Mesenchymal stem cell (in vitro differentiated cells and primary cell): ENCODE measurements at regions not wholly inside any gene's neighbourhood (a gene's known extent, or its start where the extent isn't known, plus 50 kb on each side); places are given as distances from the start of the nearest gene placed in this dataset.

Experiments used
- DNase-seq: peaks from one replicate; pipeline ENCODE4 v3.0.0-alpha.2; 2013
- H2AFZ ChIP-seq: one replicate; pipeline ENCODE4 v1.6.1; 2013; ENCODE audit warnings: low read depth, mild to moderate bottlenecking, control low read depth, inconsistent platforms, low read length, moderate library complexity
- H2AK5ac ChIP-seq: 2 replicates; pipeline ENCODE4 v1.6.1; 2013; ENCODE audit warnings: low read length, moderate library complexity, mild to moderate bottlenecking, inconsistent platforms; ENCODE audit not compliant: severe bottlenecking
- H2BK120ac ChIP-seq: one replicate; pipeline ENCODE4 v1.6.1; 2013; ENCODE audit warnings: low read depth, mild to moderate bottlenecking, inconsistent platforms, low read length, moderate library complexity
- H2BK12ac ChIP-seq, 2 experiments: one replicate each; pipeline ENCODE4 v1.6.1; 2013; ENCODE audit warnings: inconsistent platforms in 2 of 2, low read length in 2 of 2, mild to moderate bottlenecking in 2 of 2, moderate library complexity in 2 of 2, control low read depth in 1 of 2
- H2BK15ac ChIP-seq: one replicate; pipeline ENCODE4 v1.6.1; 2013; ENCODE audit warnings: mild to moderate bottlenecking, low read depth, inconsistent platforms; ENCODE audit not compliant: poor library complexity, severe bottlenecking
- H2BK5ac ChIP-seq: 2 replicates; pipeline ENCODE4 v1.6.1; 2013; ENCODE audit warnings: low read depth, mild to moderate bottlenecking, low read length, control low read depth, inconsistent platforms; ENCODE audit not compliant: poor library complexity, severe bottlenecking
- H3K14ac ChIP-seq, 2 experiments: one replicate each; pipeline ENCODE4 v1.6.1; 2013; ENCODE audit warnings: inconsistent platforms in 2 of 2, low read length in 2 of 2, control low read depth in 1 of 2, mild to moderate bottlenecking in 1 of 2, moderate library complexity in 1 of 2
- H3K18ac ChIP-seq, 2 experiments: one replicate each; pipeline ENCODE4 v1.6.1; 2013; ENCODE audit warnings: inconsistent platforms in 2 of 2, low read length in 2 of 2, control low read depth in 1 of 2, low read depth in 1 of 2, mild to moderate bottlenecking in 1 of 2
- H3K23ac ChIP-seq, 2 experiments: one replicate each; pipeline ENCODE4 v1.6.1; 2013; ENCODE audit warnings: inconsistent platforms in 2 of 2, low read length in 2 of 2, mild to moderate bottlenecking in 2 of 2, moderate library complexity in 2 of 2, control low read depth in 1 of 2
- H3K27ac ChIP-seq: 2 replicates; pipeline ENCODE4 v1.5.1; 2013; ENCODE audit warnings: mild to moderate bottlenecking, moderate library complexity, low read length, control low read depth, inconsistent platforms; ENCODE audit not compliant: poor library complexity, severe bottlenecking
- H3K27me3 ChIP-seq, 2 experiments: 2 replicates each; pipeline versions ENCODE4 v1.6.1 to v1.7.0; 2013; ENCODE audit warnings: low read length in 2 of 2, mild to moderate bottlenecking in 2 of 2, moderate library complexity in 2 of 2, control low read depth in 1 of 2, inconsistent platforms in 1 of 2; ENCODE audit not compliant: control insufficient read depth in 1 of 2, insufficient read depth in 1 of 2
- H3K36me3 ChIP-seq, 2 experiments: 2 replicates each; pipeline versions ENCODE4 v1.6.1 to v1.7.0; 2013; ENCODE audit warnings: low read length in 2 of 2, control low read depth in 1 of 2, inconsistent platforms in 1 of 2, low read depth in 1 of 2, mild to moderate bottlenecking in 1 of 2; ENCODE audit not compliant: insufficient read depth in 2 of 2, control insufficient read depth in 1 of 2
- H3K4ac ChIP-seq, 2 experiments: one replicate each; pipeline ENCODE4 v1.6.1; 2013; ENCODE audit warnings: inconsistent platforms in 2 of 2, low read length in 2 of 2, mild to moderate bottlenecking in 2 of 2, moderate library complexity in 2 of 2, control low read depth in 1 of 2, low read depth in 1 of 2
- H3K4me1 ChIP-seq: 2 replicates; pipeline ENCODE4 v1.6.1; 2013; ENCODE audit warnings: low read depth, low read length, control low read depth; ENCODE audit not compliant: control insufficient read depth, insufficient read depth
- H3K4me2 ChIP-seq: 2 replicates; pipeline ENCODE4 v1.6.1; 2013; ENCODE audit warnings: low read length, mild to moderate bottlenecking, inconsistent platforms; ENCODE audit not compliant: poor library complexity, severe bottlenecking
- H3K4me3 ChIP-seq, 2 experiments: 2 replicates each; pipeline versions ENCODE4 v1.5.1 to v1.7.0; 2013; ENCODE audit warnings: low read length in 2 of 2, mild to moderate bottlenecking in 2 of 2, control low read depth in 1 of 2, low read depth in 1 of 2; ENCODE audit not compliant: insufficient read depth in 1 of 2
- H3K79me1 ChIP-seq: replicated peaks from 2 replicates; pipeline ENCODE4 v1.6.1; 2013; ENCODE audit warnings: mild to moderate bottlenecking, control low read depth, low read length, inconsistent platforms; ENCODE audit not compliant: poor library complexity, severe bottlenecking
- H3K9ac ChIP-seq: 2 replicates; pipeline ENCODE4 v1.7.0; 2013; ENCODE audit warnings: mild to moderate bottlenecking, low read length, moderate library complexity
- H3K9me3 ChIP-seq: 2 replicates; pipeline ENCODE4 v1.7.0; 2013; ENCODE audit warnings: mild to moderate bottlenecking, low read length; ENCODE audit not compliant: control insufficient read depth
- H4K8ac ChIP-seq: one replicate; pipeline ENCODE4 v1.6.1; 2013; ENCODE audit warnings: inconsistent platforms, mild to moderate bottlenecking, low read length, moderate library complexity
- H4K91ac ChIP-seq: one replicate; pipeline ENCODE4 v1.6.1; 2013; ENCODE audit warnings: mild to moderate bottlenecking, low read length, inconsistent platforms
- WGBS: methylation state at CpG from one replicate; pipeline ENCODE4 v1.1.7; 2013; ENCODE audit warnings: mixed read lengths; 5-methylcytosine and 5-hydroxymethylcytosine counted together

GRCh38 chr2:76204048-76204447, 493.3 kb upstream of the GCFC2 start:
- no peaks in the 10 kb centered on the region for H3K4me1 ChIP-seq
- WGBS = 82% methylated on average over 2 of the region's 2 CpGs
- H4K91ac ChIP-seq = no peak overlapping the region
- H2AK5ac ChIP-seq = no peak overlapping the region
- no peak overlapping the region for H3K23ac ChIP-seq
- H2BK15ac ChIP-seq = no peak overlapping the region
- no peak overlapping the region for H3K4ac ChIP-seq
- H3K36me3 ChIP-seq = no peaks in the 10 kb centered on the region
- H3K27me3 ChIP-seq = no peaks in the 10 kb centered on the region
- no peak overlapping the region for H3K18ac ChIP-seq
- H3K4me3 ChIP-seq = no peak overlapping the region
- H3K14ac ChIP-seq = no peak overlapping the region
- no peak overlapping the region for H3K4me2 ChIP-seq
- H2BK12ac ChIP-seq = no peak overlapping the region
- H2BK5ac ChIP-seq = no peak overlapping the region
- H3K9ac ChIP-seq = no peak overlapping the region
- H4K8ac ChIP-seq = no peak overlapping the region
- H3K27ac ChIP-seq = no peak overlapping the region
- H2BK120ac ChIP-seq = no peak overlapping the region
- H3K79me1 ChIP-seq = no peaks in the 10 kb centered on the region
- H3K9me3 ChIP-seq = no peaks in the 10 kb centered on the region
- H2AFZ ChIP-seq = no peak overlapping the region
- DNase-seq = no peak

GRCh38 chr2:76202866-76203265, 492.2 kb upstream of the GCFC2 start:
- Histone ChIP-seq H2BK5ac (no peak overlapping the region), H2BK12ac (no peak overlapping the region)

GRCh38 chr2:76197842-76198448, 487.2 kb upstream of the GCFC2 start:
- no peak overlapping the region for H3K4ac ChIP-seq
- no peaks in the 10 kb centered on the region for H3K4me1 ChIP-seq
- WGBS = 20% methylated on average over 6 of the region's 7 CpGs
- no peak overlapping the region for H3K4me3 ChIP-seq
- H2AFZ ChIP-seq = no peak overlapping the region
- no peak overlapping the region for H2BK15ac ChIP-seq
- H3K4me2 ChIP-seq = peak overlapping the region; percentile 22
- no peak overlapping the region for H3K9ac ChIP-seq
- no peak overlapping the region for H3K23ac ChIP-seq
- H3K9me3 ChIP-seq = no peaks in the 10 kb centered on the region
- no peaks in the 10 kb centered on the region for H3K79me1 ChIP-seq
- no peaks in the 10 kb centered on the region for H3K36me3 ChIP-seq
- H3K27me3 ChIP-seq = no peaks in the 10 kb centered on the region
- no peak overlapping the region for H3K18ac ChIP-seq
- no peak overlapping the region for H3K14ac ChIP-seq
- H2BK120ac ChIP-seq = no peak overlapping the region
- H2BK5ac ChIP-seq = no peak overlapping the region
- DNase-seq = peak; percentile 77
- H3K27ac ChIP-seq = no peak overlapping the region
- no peak overlapping the region for H4K91ac ChIP-seq
- no peak overlapping the region for H2BK12ac ChIP-seq
- H2AK5ac ChIP-seq = no peak overlapping the region
- no peak overlapping the region for H4K8ac ChIP-seq

More at GRCh38 chr2:76202866-76203265, 492.2 kb upstream of the GCFC2 start:
- no peak overlapping the region for H2BK120ac ChIP-seq
- H3K9ac ChIP-seq = no peak overlapping the region
- no peak overlapping the region for H2AK5ac ChIP-seq
- H3K27me3 ChIP-seq = no peaks in the 10 kb centered on the region
- no peak overlapping the region for H3K18ac ChIP-seq
- no peak overlapping the region for H2AFZ ChIP-seq
- 91% methylated on average over 2 of the region's 2 CpGs for WGBS
- H3K36me3 ChIP-seq = no peaks in the 10 kb centered on the region
- no peaks in the 10 kb centered on the region for H3K79me1 ChIP-seq
- H4K8ac ChIP-seq = no peak overlapping the region
- no peak overlapping the region for H3K23ac ChIP-seq
- no peak overlapping the region for H3K27ac ChIP-seq
- no peaks in the 10 kb centered on the region for H3K4me1 ChIP-seq
- no peak overlapping the region for H3K4me3 ChIP-seq
- DNase-seq = no peak
- no peak overlapping the region for H3K4ac ChIP-seq
- H3K4me2 ChIP-seq = no peak overlapping the region
- no peak overlapping the region for H4K91ac ChIP-seq
- H2BK15ac ChIP-seq = no peak overlapping the region
- H3K9me3 ChIP-seq = no peaks in the 10 kb centered on the region
- H3K14ac ChIP-seq = no peak overlapping the region

GRCh38 chr2:76197428-76197827, 486.7 kb upstream of the GCFC2 start:
- Histone ChIP-seq H4K91ac (no peak overlapping the region), H2BK12ac (no peak overlapping the region), H3K4ac (no peak overlapping the region), H3K4me3 (no peak overlapping the region), H2AK5ac (no peak overlapping the region), H3K9ac (no peak overlapping the region), H4K8ac (no peak overlapping the region), H3K14ac (no peak overlapping the region), H2BK15ac (no peak overlapping the region), H3K18ac (no peak overlapping the region), H2BK5ac (no peak overlapping the region), H3K4me2 (no peak overlapping the region), H3K4me1 (no peaks in the 10 kb centered on the region), H3K9me3 (no peaks in the 10 kb centered on the region), H3K27ac (no peak overlapping the region), H3K36me3 (no peaks in the 10 kb centered on the region), H2AFZ (no peak overlapping the region), H3K23ac (no peak overlapping the region), H3K79me1 (no peaks in the 10 kb centered on the region), H3K27me3 (no peaks in the 10 kb centered on the region), H2BK120ac (no peak overlapping the region)
- WGBS = 83% methylated on average over 8 of the region's 9 CpGs
- no peak for DNase-seq
